Activated CD8-positive, alpha-beta memory T cell treated with anti-CD3 and anti-CD28 coated beads, Interleukin-2, amount 50 U/mL, for 48 hours (primary cell): ENCODE measurements at regions not wholly inside any gene's neighbourhood (a gene's known extent, or its start where the extent isn't known, plus 50 kb on each side); places are given as distances from the start of the nearest gene placed in this dataset.

Source experiments
- DNase-seq: peaks from one replicate; pipeline ENCODE4 v3.0.0-alpha.2; 2020

DNA sequence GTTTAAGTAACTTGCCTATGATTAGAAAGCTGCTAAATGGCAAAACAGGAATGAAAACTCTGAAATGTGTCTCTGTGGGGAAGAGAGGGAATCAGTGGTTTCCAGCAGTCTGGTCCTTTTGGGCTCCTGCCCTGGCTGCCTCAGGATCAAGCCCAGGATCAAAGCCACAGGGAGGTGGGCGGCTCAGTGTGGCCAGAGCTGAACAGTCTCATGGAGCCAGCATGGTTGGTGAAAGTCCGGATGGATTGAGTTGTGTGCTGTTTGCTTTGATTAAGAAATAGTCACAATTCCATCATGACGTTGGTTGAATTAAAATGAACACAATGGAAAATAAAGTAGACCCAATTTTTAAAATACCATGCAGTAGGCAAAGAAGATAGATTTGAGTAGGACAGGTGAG, 344.2 kb downstream of the LPIN1 start:
- no peak for DNase-seq

DNA sequence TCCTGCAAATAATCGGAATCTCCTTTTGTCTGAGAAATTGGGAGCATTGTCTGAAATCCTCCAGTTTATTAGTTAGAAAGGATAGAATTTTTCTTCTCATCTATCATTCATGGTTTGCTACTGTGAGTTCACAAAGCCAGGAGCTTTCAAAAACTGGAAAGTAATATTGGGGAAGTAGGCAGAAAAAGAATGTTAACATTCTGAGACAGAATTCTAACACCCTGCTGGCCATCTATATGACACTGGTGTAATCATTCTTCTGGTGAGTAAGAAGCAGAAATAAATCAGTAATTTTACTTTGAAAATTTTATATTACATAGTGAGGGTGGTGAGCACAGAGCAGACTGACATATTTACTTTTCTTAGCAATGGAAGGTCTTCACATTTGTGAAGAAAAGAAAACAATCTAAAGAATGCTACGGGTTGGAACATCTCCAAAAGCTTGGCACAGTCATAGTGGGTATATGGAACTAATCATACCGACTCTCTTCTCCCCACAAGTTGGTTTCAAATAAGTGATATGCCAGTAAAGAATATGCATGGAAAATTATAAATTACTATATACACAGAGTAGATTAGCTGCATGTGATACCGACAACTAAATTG, 344.9 kb downstream of the LPIN1 start:
- DNase-seq: no peak

DNA sequence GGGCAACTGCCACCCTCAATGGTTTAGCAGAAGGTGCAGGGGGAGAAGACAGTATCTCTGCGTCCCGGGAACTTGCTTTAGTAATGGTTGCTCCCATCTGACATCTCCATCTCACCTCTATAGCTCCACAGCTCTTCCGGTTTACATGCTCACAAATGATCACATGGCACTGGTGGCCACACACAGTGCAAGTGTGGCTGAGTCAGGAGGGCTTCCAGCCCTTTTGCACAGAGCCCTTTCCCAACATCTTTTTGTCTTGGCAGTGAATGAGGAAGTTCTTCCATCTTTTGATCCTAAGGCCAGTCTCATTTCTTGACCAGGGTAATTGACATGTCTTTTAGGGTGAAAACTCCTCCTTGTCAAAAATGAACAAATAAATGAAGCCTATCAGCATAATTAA, 347.7 kb downstream of the LPIN1 start:
- no peak for DNase-seq

DNA sequence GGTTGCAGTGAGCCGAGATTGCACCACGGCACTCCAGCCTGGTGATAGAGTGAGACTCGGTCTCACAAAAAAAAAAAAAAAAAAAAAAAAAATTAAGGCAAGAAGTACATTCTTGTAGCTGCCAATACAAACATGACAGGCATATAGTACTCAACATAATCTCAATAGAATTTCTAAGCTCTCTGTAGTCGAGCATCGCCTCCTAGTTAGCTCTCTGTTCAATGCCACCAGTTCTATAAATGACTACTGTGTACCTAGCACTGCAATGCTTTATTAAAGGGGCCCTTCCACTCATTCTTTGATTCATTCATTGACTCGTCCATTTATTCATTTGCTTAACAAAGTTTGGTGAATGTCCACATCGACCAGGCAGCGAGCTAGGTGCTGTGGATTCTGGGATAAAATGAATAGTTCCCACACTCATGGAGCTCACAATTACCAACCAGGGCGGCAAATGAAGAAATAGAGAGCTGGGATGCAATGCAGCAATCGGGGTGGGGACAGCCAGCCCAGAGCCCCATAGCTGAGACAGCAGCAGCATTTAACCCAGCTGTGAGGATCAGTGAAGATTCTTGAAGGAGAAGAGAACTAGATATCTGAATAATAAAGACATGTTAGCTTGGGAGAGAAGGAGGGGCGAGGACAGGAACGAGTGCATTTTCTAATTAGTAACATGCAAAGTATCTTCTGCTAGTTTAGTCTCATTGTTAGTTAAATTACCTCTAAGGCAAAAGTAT, 349.8 kb downstream of the LPIN1 start:
- no peak for DNase-seq

DNA sequence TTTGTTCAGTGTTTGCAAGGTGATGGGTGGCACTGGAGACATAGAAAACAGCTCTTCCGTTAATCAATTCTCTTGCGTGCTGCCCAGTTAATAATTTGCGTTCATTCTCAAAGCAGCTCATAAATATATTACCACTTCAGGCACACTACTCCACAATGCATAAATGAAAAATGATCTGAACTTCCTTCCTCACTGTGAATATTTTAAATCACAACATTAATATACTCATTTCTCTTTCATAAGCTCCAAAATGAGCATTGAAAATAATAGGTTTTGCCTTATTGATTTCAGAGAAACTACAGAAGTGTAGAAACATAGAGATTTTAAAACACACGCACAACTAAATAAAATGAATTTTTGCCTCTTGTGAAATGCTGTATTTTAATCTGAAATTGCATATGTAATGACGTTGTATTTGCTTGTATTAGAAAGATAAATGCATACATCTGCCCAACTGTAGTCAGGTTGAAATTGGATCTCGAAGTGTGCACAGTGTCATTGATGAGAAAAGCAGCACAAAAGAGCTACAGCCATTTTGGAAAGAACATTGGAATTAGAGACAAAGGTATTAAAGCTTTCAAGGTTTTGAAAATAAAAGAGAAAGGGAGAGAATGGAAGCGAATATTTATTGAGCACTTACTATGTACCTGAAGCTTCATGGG, 350.5 kb downstream of the LPIN1 start:
- no peak for DNase-seq

DNA sequence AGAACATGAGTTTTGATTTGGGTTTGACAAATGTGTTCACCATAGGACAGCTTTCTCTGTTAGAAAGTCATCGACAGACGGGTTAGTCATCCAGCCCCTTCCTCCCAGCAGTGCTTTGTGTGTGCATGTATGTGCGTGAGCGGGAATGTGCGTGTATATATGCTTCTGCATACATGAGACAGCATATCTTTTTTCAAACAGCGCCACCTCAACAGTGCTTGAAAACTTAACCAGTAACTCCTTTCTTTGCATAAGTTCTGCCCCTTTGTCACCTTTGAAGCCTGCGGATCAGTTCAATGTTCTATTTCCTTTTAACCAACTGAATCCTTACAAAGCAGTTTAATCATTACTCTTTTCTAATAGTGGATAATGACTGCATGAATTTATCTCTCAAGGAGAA, 351.4 kb downstream of the LPIN1 start:
- no peak for DNase-seq

DNA sequence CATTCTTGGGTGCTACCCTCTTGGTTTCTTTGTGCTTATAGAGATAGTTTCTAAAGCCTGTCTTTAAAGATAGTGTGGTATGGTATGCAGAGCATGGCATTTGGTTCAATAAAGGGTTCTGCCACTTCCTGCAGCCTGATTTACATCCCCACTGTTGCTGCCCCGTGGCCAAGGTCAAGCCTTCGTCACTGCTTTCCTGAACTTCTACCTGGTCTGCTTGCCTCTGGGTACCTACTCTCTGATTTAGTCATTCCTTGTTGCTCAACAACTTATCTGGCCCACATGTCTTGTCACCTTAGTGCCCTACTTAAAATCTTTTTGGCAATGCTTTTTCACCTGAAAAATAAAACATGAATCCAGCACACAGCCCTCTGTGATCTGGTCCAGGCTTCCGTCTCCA, 352.9 kb downstream of the LPIN1 start:
- no peak for DNase-seq

DNA sequence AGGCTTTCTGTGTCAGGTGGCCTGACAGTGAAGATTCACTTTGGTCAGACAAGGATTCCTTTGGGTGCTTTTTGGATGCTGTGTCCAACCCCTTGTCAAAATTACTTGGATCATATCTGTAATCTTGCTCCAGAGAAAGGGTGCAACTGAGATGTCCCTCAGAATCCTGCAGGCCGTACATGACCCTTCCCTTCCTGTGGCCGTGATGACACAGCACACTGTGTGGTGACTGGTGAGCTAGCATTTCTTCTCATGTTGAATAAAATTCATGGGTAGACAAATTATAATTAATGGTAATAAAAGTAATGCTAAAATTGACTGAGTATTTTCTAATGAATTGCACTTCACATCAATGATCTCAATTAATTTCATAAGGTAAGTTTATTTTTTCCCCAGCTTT, 356.2 kb downstream of the LPIN1 start:
- no peak for DNase-seq

DNA sequence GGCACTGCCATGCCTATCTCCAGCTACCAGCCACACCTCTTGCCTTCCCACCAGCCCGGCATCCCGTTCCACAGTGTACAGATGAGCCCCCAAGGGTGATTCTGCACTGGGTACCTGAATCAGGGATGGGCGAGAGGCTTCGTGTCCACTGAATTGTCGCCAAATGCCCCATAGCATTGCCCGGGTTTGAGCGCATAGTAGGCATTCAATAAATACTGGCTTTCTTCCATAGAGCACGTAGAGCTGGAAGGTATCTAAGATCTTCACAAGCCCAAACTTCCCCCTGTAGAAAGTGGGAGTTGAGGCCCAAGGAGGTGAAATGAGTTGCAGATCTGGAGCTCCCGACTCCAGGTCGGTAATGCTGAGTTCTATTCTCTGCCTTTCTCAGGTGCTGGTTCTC, 358.7 kb downstream of the LPIN1 start:
- no peak for DNase-seq

DNA sequence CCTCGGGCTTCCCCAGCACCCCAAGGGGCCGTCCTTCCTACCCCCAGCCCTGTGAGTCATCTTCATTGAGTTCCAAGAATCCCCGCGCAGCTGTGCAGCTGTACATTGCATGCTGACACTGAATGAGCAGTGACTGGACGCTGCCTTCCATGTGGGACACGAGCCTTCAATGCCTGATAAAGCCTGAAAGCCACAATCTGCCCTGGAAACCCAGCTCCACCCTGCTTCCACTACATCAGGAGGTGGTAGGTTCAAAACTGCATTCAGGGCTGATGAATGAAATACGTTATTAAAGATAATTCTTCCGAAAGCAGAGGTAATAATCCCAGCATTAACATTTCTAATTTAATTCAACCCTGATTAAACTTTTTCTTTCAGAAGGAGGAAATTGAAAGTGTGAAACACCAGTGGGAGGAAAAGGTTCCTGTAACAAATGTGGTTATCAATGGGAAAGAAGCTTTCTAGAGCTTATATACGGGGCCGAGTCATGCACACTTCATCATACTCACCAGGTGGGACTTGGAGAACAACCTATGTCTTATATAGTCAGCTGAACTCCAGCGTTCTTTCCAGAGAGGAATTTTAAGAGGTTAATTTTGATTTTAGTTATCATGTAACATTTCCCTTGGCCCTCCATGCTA, 360.1 kb downstream of the LPIN1 start:
- peak; percentile 66 for DNase-seq

DNA sequence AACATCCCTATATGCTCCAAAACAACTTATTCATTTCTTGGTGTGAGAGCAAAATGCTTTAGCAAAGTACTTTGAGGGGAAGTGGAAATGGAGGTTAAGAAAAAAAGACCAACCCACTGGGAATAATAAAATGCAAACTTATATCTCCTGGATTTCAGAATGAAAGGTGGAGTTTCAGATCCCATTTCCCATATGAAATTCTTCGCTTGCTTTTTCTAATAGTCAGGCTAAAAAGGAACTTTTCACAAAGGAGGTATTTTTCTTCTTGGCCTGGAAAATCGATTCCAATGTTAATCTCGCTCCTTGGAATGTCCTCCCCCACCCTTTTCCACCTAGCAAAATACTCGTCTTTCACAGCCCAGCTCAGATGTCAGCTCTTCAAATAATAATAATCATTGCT, 360.9 kb downstream of the LPIN1 start:
- no peak for DNase-seq

DNA sequence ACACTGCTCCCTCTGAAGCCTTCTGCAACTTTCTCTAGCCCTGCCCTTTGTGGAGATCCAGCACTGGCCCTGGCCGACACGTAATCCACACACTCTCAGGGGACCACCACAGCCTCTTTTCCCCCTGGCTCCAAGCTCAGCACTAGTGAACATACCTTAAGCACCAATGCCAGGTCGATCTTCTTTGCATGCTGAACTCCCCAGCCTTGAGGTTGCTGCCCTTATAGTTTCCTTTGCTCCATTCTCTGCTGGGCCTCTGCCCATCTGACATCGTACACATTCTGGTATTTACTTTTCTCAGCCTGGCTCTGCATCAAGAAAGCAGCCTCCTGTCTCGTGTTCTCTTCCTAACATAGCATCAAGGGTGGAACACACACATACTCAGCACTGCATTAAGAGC, 361.5 kb downstream of the LPIN1 start:
- DNase-seq: no peak

DNA sequence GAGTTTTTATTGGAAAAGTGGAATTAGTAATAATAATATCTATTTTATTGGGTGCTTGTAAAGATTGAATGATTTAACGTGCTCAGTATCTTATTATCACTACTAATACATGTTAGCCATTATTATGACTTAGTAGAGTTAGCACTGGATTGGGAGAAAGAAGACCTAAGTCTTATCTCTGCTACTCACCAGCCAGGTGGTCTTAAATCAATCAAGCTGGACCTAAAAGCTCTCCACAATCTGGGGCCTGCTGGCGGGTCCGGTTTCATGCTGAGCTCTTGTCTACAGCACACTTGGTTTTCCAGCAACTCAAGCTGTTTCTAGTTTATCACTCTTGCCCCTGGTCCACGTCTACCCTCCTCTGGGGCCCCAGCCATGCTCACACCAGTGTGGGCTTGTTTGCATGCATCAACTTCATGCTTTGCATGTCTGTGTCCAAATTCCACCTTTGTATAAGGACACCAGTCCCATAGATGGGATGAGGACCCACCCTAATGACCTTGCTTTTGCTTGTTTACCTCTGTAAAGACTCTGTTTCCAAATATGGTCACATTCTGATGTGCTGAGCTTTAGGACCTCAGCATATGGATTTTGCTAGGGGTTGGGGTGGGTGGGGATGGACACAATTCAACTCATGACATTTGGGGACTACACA, 363.1 kb downstream of the LPIN1 start:
- no peak for DNase-seq

DNA sequence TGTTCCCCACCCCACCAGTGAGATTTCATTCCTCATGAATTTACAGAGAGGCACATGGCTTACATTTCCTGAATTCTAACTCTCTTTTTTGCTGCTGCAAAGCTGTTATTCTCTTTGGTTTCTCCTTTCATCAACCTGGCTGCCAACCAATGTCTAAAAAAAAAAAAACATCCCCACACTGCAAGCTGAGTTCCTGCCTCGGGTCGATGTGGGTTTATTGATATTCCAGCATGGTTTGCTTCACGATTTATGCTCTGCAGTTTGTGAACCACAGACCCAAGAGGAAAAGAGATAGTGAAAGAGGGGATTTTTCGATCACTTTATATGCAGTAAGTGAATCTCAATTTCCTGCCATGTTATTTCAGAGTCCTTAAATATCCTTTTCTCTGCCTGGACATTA, 363.6 kb downstream of the LPIN1 start:
- DNase-seq: no peak

DNA sequence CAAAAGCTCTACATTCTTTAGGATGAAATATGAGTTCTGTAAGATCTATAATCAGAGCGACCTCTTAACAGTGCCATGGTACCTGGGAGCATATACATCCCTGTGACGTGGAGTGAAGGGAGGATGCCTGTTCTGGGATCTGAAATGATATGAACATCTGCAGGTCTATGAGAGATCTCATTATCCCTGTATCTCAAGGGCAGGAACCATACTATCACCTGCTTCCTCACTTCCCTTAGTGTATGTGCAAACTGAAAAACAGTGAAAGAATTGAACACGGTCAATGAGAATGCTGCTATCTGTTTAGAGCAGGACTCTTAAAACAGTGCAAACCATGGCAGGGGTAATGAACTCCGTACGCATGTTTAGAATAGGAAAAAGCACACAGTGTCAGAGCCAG, 364.0 kb downstream of the LPIN1 start:
- no peak for DNase-seq

DNA sequence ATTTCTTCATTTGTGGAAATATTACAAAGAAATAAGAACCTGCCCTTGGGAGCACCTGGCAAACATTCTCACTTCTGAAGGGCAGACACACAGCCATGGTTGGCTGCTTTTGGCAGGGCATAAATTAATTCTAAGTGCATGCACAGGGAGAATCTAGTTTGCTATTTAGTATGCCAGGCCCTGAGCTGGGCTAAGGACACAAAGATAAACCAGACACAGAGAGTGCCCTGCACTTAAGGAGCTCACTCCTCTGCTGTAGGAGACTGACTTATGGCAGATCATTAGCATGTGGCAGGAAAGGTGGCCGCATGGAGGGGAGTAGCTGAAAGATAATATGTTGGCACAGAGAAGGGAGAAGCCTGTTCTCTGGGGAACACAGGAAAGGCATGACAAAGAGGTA, 367.0 kb downstream of the LPIN1 start:
- DNase-seq: no peak

DNA sequence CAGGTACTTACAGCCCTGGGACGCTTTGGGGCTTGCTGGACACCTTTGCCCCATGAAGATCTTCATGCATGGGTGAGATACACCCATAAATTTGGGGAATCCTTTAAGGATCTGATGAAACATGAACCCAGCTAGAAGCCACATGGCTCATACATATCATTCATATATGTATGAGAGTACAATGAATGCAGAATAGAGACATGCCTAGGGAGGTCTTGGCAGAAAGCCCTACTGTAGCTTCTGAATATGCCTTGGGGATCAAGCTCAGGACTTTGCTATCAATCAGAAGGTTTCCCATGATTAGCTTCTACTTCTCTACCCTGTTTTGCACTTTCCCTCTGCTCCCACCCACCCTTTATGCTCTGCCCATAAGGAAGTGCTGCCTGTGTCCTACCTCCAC, 368.4 kb downstream of the LPIN1 start:
- no peak for DNase-seq

DNA sequence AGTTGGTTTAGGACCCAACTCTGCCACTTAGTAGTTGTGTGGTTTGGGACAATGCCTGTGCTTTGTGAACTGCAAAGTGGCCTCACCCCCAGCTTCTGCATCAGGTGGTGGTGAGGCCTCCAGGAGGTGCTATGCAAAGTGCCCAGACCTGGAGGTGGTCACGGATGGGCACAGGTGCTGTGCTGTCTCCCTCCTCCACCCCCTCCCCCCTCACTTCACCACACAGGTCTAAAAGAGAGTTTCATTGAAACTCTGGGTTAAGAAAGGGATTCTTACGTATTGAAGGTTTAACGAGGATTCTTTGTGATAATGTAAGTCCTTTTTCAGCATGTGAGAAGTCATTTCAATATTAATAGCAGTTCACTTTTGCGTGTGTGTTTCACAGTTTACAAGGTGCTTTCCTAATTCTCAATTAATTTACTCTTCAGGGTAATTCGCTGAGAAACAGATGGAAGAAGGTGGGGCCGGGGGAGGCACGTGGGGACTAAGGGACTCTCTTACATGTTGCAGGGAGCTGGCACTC, 369.9 kb downstream of the LPIN1 start:
- DNase-seq: no peak

DNA sequence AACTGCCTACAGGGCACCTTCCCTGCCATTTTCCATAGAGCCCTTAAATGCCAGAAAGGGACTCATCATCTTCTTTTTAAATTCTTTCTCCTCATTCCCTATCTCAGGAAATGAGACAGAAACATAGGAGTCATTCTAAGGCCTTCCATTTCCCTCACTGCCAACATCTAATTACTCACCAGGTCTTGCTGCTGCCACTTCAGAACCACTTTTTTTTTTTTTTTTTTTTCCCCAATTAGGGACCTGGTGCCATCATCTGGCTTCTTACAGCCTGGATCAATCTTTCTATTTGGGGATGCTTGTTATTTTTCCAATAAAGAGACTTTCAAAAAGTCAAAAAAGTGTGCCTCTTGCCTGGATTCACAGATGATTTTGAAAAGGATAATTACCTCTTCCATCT, 373.4 kb downstream of the LPIN1 start:
- DNase-seq: no peak

DNA sequence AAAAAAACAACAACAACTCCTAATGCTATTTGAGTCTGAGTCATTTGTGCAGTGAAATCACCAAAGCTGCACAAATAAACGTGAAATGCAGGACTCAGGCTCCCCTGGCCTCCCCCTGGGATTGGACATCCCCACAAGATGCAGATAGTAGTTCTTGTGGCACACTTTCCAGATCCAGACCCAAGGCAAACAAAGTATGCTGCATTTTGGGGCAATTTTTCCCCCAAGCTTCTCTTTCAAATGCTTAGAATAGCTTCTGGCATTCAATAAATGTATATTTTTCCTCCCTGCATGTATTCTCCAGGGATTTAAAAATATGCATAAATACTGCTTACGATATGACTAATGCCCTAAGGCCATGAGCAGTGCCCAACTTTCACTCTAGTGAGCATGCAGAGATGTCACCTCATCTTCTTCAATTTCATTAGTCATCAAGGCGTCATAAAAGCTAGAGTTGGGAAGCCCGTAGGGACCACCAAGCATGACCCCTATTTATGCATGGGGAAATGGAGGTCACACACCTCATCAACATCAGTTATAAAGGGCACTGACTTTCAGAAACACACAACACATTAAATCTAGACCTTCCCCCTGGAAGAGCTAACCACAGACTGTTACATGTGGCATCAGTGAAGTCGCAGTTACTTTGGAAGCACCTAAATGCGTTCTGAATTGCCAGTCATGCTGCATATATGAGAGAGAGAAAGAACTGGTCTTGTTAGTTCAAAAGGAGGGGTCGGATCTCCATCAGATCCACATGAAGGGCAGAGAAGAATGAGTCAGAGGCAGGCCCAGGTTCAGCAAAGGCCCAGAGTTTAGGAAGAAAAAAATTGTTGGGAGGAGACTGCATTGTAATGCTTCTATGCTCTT, 374.1 kb downstream of the LPIN1 start:
- DNase-seq: no peak

DNA sequence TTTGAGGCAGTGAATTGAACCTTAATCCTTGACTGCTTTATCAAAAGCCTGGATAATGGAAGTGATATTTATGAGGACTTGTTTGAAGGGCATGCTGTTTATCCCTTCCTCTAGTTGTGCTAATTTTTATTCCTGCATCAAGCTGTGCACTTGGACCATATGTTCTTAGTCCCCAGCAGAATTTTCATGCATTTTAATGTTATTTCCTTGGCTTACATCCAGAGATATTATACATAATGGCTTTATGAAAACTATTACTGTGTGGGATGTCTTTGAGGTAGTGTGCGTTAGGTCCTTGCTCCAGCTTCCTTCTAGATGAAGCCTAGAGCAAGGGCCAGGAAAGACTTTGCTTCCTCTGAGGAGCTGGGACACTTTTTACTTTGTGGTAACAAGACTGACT, 378.4 kb downstream of the LPIN1 start:
- no peak for DNase-seq

DNA sequence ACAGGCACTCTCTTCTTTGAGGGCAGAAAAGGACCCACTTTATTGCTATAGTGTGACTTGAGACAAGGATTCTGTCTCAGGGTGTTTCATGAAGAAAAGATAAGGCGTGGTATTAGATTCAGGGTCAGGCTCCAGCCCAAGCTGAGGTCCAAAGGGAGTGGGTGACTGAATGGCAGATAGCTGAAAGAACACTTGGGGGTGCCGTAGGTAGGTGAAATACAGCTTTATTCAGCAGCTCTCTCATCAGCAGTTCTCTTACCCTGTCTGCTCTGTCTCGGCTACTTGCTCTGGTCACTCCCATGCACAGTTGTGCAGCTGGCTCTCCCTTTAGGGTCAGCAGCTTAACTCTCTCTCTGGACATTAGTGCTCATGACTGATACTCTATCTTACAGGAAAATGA, 379.9 kb downstream of the LPIN1 start:
- no peak for DNase-seq
